GM12875 (cell line): ENCODE measurements at regions not wholly inside any gene's neighbourhood (a gene's known extent, or its start where the extent isn't known, plus 50 kb on each side); places are given as distances from the start of the nearest gene placed in this dataset.

Experiments used
- H3K4me3 ChIP-seq: one replicate; pipeline ENCODE4 v1.5.1; 2011; ENCODE audit warnings: low read depth, low read length, control low read depth
- CTCF ChIP-seq: IDR thresholded peaks from 2 replicates; pipeline ENCODE4 v1.5.1; 2011; ENCODE audit warnings: low read depth, mild to moderate bottlenecking, control low read depth, inconsistent platforms, low read length, moderate library complexity, borderline replicate concordance; ENCODE audit not compliant: insufficient read depth

GRCh38 chr14:39843881-39844280 is 411.6 kb upstream of the FBXO33 start:
- no peak overlapping the region for H3K4me3 ChIP-seq
- no peak for TF ChIP-seq CTCF

GRCh38 chr14:39841088-39841487 is 408.9 kb upstream of the FBXO33 start:
- H3K4me3 ChIP-seq: no peak overlapping the region
- no peak for TF ChIP-seq CTCF

- TF ChIP-seq CTCF: no peak
- H3K4me3 ChIP-seq: no peak overlapping the region
Measured at GRCh38 chr14:39827901-39828655, 395.8 kb upstream of the FBXO33 start.

GRCh38 chr14:39812532-39813320 is 380.5 kb upstream of the FBXO33 start:
- no peak overlapping the region for H3K4me3 ChIP-seq
- TF ChIP-seq CTCF: no peak

- TF ChIP-seq CTCF: no peak
- no peak overlapping the region for H3K4me3 ChIP-seq
Measured at GRCh38 chr14:39807271-39807670, 375.0 kb upstream of the FBXO33 start.

- no peak overlapping the region for H3K4me3 ChIP-seq
- TF ChIP-seq CTCF: no peak
Measured at GRCh38 chr14:39784461-39784860, 352.2 kb upstream of the FBXO33 start.

- H3K4me3 ChIP-seq: no peak overlapping the region
- TF ChIP-seq CTCF: no peak
Measured at GRCh38 chr14:39781466-39781865, 349.2 kb upstream of the FBXO33 start.
